Thoracic aorta (tissue), 2 donors: ENCODE measurements at regions not wholly inside any gene's neighbourhood (a gene's known extent, or its start where the extent isn't known, plus 50 kb on each side); places are given as distances from the start of the nearest gene placed in this dataset.

Experiments used
- ATAC-seq: fragments of 150-250 bp; one replicate; pipeline ENCODE4 v1.8.0; 2017; ENCODE audit warnings: low read depth; ENCODE audit not compliant: insufficient number of reproducible peaks, low FRiP score
- DNase-seq: peaks from one replicate; pipeline ENCODE4 v3.0.0-alpha.2; 2020; ENCODE audit warnings: low spot score
- H3K27ac ChIP-seq, 2 donors: fragments of 200-600 bp; sonication (generic); 1 replicate in 1 of 2; 2 replicates in 1 of 2; pipeline ENCODE4 v1.5.1; 2016; ENCODE audit warnings: mild to moderate bottlenecking in 2 of 2, moderate library complexity in 2 of 2
- H3K27me3 ChIP-seq: fragments of 200-600 bp; sonication (generic); replicated peaks from 2 replicates; pipeline ENCODE4 v1.6.0; 2016; ENCODE audit warnings: mild to moderate bottlenecking; ENCODE audit not compliant: insufficient read depth
- H3K36me3 ChIP-seq: fragments of 200-600 bp; sonication (generic); one replicate; pipeline ENCODE4 v1.5.1; 2016
- H3K4me1 ChIP-seq, 2 donors: fragments of 200-600 bp; sonication (generic); 1 replicate in 1 of 2; 2 replicates in 1 of 2; pipeline versions ENCODE4 v1.5.1 to v1.6.0; 2016; ENCODE audit warnings: low read depth in 2 of 2, mild to moderate bottlenecking in 1 of 2; ENCODE audit not compliant: control insufficient read depth in 1 of 2
- H3K4me3 ChIP-seq: fragments of 200-600 bp; sonication (generic); 2 replicates; pipeline ENCODE4 v1.5.1; 2016; ENCODE audit warnings: mild to moderate bottlenecking
- H3K9me3 ChIP-seq: fragments of 200-600 bp; sonication (generic); 2 replicates; pipeline ENCODE4 v1.5.1; 2016
- CTCF ChIP-seq: fragments of 200-600 bp; sonication (generic); IDR thresholded peaks from one replicate; pipeline ENCODE4 v1.5.1; 2019; ENCODE audit warnings: antibody characterized with exemption

- Histone ChIP-seq H3K4me3 (no peak overlapping the region), H3K9me3 (no peaks in the 10 kb centered on the region), H3K4me1 (no peaks in the 10 kb centered on the region), H3K36me3 (no peaks in the 10 kb centered on the region), H3K27ac (no peak overlapping the region), H3K27me3 (no peaks in the 10 kb centered on the region)
- DNase-seq (no peak), ATAC-seq (no peak)
- no peak for TF ChIP-seq CTCF
Observed at GRCh38 chr16:73337373-73338296, 289.7 kb upstream of the ZFHX3 start.

GRCh38 chr16:73329358-73330286, 281.7 kb upstream of the ZFHX3 start:
- no peak for DNase-seq
- no peaks in the 10 kb centered on the region for H3K27me3 ChIP-seq
- H3K36me3 ChIP-seq = no peaks in the 10 kb centered on the region
- no peak for ATAC-seq
- no peak for TF ChIP-seq CTCF
- no peak overlapping the region for H3K4me3 ChIP-seq
- no peak overlapping the region for H3K27ac ChIP-seq
- no peaks in the 10 kb centered on the region for H3K4me1 ChIP-seq
- no peaks in the 10 kb centered on the region for H3K9me3 ChIP-seq

DNA sequence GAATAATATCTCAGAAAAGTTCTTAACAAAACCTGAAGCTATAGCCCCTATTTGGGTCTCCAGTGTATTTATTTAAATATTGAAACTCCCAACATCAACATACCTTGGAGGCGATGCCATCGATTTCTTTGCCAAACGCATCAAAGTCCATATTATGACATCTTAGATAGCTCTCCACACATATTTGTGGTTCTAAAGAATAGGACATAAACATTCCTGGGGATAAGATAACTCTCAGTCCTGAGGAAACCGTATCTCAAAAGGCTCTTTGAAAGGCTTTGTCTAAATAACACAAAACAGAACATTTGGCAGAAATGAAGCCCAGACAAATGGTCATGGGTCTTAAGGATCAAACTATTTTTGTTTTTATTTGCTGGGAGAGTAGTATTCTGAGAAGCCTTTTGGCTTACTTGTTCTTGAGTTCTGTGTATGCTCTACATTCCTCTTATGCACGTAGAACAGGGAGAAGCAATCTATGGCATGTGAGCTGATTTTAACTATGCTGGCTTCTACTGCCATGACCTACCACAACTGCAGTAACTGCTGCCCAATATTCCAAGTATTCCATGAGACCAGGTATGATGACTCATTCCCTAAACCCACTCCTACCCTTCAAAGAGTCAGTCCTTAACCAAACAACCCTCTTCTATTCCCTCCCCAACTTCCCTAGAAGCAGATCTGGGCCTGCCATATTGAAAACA, 279.0 kb upstream of the ZFHX3 start:
- H3K9me3 ChIP-seq = no peaks in the 10 kb centered on the region
- DNase-seq (no peak), ATAC-seq (no peak)
- no peak overlapping the region for H3K4me3 ChIP-seq
- H3K27ac ChIP-seq = no peak overlapping the region
- no peaks in the 10 kb centered on the region for H3K36me3 ChIP-seq
- H3K4me1 ChIP-seq = no peaks in the 10 kb centered on the region
- no peaks in the 10 kb centered on the region for H3K27me3 ChIP-seq
- TF ChIP-seq CTCF = no peak

- Histone ChIP-seq H3K9me3 (no peaks in the 10 kb centered on the region), H3K4me1 (no peaks in the 10 kb centered on the region), H3K27ac (no peak overlapping the region), H3K4me3 (no peak overlapping the region), H3K27me3 (no peaks in the 10 kb centered on the region), H3K36me3 (no peaks in the 10 kb centered on the region)
- DNase-seq (no peak), ATAC-seq (no peak)
- TF ChIP-seq CTCF = no peak
Observed at GRCh38 chr16:73326221-73326620, 278.3 kb upstream of the ZFHX3 start.
